Stimulated activated CD4-positive, alpha-beta T cell treated with anti-CD3 and anti-CD28 coated beads, Interleukin-4, amount 100 ng/mL, for 24 hours (primary cell): ENCODE measurements at regions not wholly inside any gene's neighbourhood (a gene's known extent, or its start where the extent isn't known, plus 50 kb on each side); places are given as distances from the start of the nearest gene placed in this dataset.
"Not testable (repeated sequence)": the region's sequence is repeated elsewhere in the genome, so short reads cannot be mapped to it uniquely, and the experiment has no call there.

Source experiments
- DNase-seq: peaks from one replicate; pipeline ENCODE4 v3.0.0-alpha.2; 2020

GRCh38 chr16:60949800-60950199 is 1086.4 kb downstream of the CDH8 start:
- DNase-seq, result no peak

- no peak for DNase-seq
Observed at GRCh38 chr16:60945225-60945624, 1091.0 kb downstream of the CDH8 start.

- not testable (repeated sequence) for DNase-seq
Observed at GRCh38 chr16:60936189-60936588, 1100.0 kb downstream of the CDH8 start.

- DNase-seq, result no peak
Observed at GRCh38 chr16:60932600-60932999, 1103.6 kb downstream of the CDH8 start.

GRCh38 chr16:60930291-60930690 is 1105.9 kb downstream of the CDH8 start:
- DNase-seq, result no peak

GRCh38 chr16:60922920-60923319 is 1113.3 kb downstream of the CDH8 start:
- DNase-seq, result no peak

- no peak for DNase-seq
Observed at GRCh38 chr16:60914334-60914733, 1121.9 kb downstream of the CDH8 start.

GRCh38 chr16:60907645-60908044 is 1128.6 kb downstream of the CDH8 start:
- DNase-seq, result no peak

GRCh38 chr16:60905811-60906210 is 1130.4 kb downstream of the CDH8 start:
- no peak for DNase-seq

- DNase-seq, result no peak
Observed at GRCh38 chr16:60902114-60902513, 1134.1 kb downstream of the CDH8 start.

- DNase-seq, result no peak
Observed at GRCh38 chr16:60882816-60883215, 1153.4 kb downstream of the CDH8 start.

- DNase-seq, result no peak
Observed at GRCh38 chr16:60852635-60853034, 1183.6 kb downstream of the CDH8 start.

GRCh38 chr16:60821661-60822060 is 1214.6 kb downstream of the CDH8 start:
- no peak for DNase-seq

- no peak for DNase-seq
Observed at GRCh38 chr16:60820361-60820760, 1215.9 kb downstream of the CDH8 start.

- no peak for DNase-seq
Observed at GRCh38 chr16:60818465-60818864, 1217.8 kb downstream of the CDH8 start.

- DNase-seq, result no peak
Observed at GRCh38 chr16:60816461-60816860, 1219.8 kb downstream of the CDH8 start.

GRCh38 chr16:60815865-60816264 is 1220.4 kb downstream of the CDH8 start:
- no peak for DNase-seq

GRCh38 chr16:60815033-60815432 is 1221.2 kb downstream of the CDH8 start:
- DNase-seq, result no peak

- DNase-seq, result no peak
Observed at GRCh38 chr16:60811657-60812056, 1224.6 kb downstream of the CDH8 start.

- no peak for DNase-seq
Observed at GRCh38 chr16:60811051-60811608, 1225.1 kb downstream of the CDH8 start.

- no peak for DNase-seq
Observed at GRCh38 chr16:60810250-60810649, 1226.0 kb downstream of the CDH8 start.

GRCh38 chr16:60792437-60792836 is 1243.8 kb downstream of the CDH8 start:
- DNase-seq, result no peak

GRCh38 chr16:60788631-60789030 is 1247.6 kb downstream of the CDH8 start:
- DNase-seq, result no peak

GRCh38 chr16:60776281-60776680 is 1260.0 kb downstream of the CDH8 start:
- no peak for DNase-seq

GRCh38 chr16:60771138-60771537 is 1265.1 kb downstream of the CDH8 start:
- DNase-seq, result no peak

GRCh38 chr16:60770384-60770783 is 1265.9 kb downstream of the CDH8 start:
- not testable (repeated sequence) for DNase-seq
